ENCODE measurements at regions not wholly inside any gene's neighbourhood (a gene's known extent, or its start where the extent isn't known, plus 50 kb on each side); places are given as distances from the start of the nearest gene placed in this dataset.

GRCh38 chr20:57939499-57939898 lies 229.7 kb upstream of the PMEPA1 start:
- ATAC-seq (ENCODE audit: low read depth), result peak; percentile 21; the same call in 1 of the 3 replicates
- Histone ChIP-seq H3K36me3 (ENCODE audit: low read depth) (no peaks in the 10 kb centered on the region), H3K27me3 (ENCODE audit: insufficient read depth, poor library complexity, severe bottlenecking) (no peaks in the 10 kb centered on the region), H3K27ac (ENCODE audit: poor library complexity, severe bottlenecking) (no peak overlapping the region), H3K4me1 (ENCODE audit: insufficient read depth, poor library complexity, severe bottlenecking) (no peaks in the 10 kb centered on the region), H3K4me3 (ENCODE audit: severe bottlenecking) (no peak overlapping the region), H3K9me3 (ENCODE audit: severe bottlenecking) (no peaks in the 10 kb centered on the region)
- no peak for TF ChIP-seq CTCF (IDR thresholded peaks at IDR 0.05; ENCODE audit: poor library complexity, severe bottlenecking)
- no peak for DNase-seq (ENCODE audit: low spot score)

GRCh38 chr20:57938158-57939108 lies 228.6 kb upstream of the PMEPA1 start:
- Histone ChIP-seq H3K9me3 (ENCODE audit: severe bottlenecking) (no peaks in the 10 kb centered on the region), H3K4me1 (ENCODE audit: insufficient read depth, poor library complexity, severe bottlenecking) (no peaks in the 10 kb centered on the region), H3K27ac (ENCODE audit: poor library complexity, severe bottlenecking) (no peak overlapping the region), H3K36me3 (ENCODE audit: low read depth) (no peaks in the 10 kb centered on the region), H3K4me3 (ENCODE audit: severe bottlenecking) (no peak overlapping the region), H3K27me3 (ENCODE audit: insufficient read depth, poor library complexity, severe bottlenecking) (no peaks in the 10 kb centered on the region)
- no peak for TF ChIP-seq CTCF (IDR thresholded peaks at IDR 0.05; ENCODE audit: poor library complexity, severe bottlenecking)
- DNase-seq (ENCODE audit: low spot score) (no peak), ATAC-seq (ENCODE audit: low read depth) (no peak)

GRCh38 chr20:57936636-57937385 lies 227.0 kb upstream of the PMEPA1 start:
- Histone ChIP-seq H3K4me3 (ENCODE audit: severe bottlenecking) (no peak overlapping the region), H3K4me1 (ENCODE audit: insufficient read depth, poor library complexity, severe bottlenecking) (no peaks in the 10 kb centered on the region), H3K9me3 (ENCODE audit: severe bottlenecking) (no peaks in the 10 kb centered on the region), H3K36me3 (ENCODE audit: low read depth) (no peaks in the 10 kb centered on the region), H3K27ac (ENCODE audit: poor library complexity, severe bottlenecking) (no peak overlapping the region), H3K27me3 (ENCODE audit: insufficient read depth, poor library complexity, severe bottlenecking) (no peaks in the 10 kb centered on the region)
- no peak for ATAC-seq (ENCODE audit: low read depth)
- no peak for DNase-seq (ENCODE audit: low spot score)
- TF ChIP-seq CTCF (IDR thresholded peaks at IDR 0.05; ENCODE audit: poor library complexity, severe bottlenecking), result no peak

GRCh38 chr20:57934913-57935312 lies 225.1 kb upstream of the PMEPA1 start:
- no peaks in the 10 kb centered on the region for H3K27me3 ChIP-seq (ENCODE audit: insufficient read depth, poor library complexity, severe bottlenecking)
- H3K9me3 ChIP-seq (ENCODE audit: severe bottlenecking), result no peaks in the 10 kb centered on the region
- no peak overlapping the region for H3K4me3 ChIP-seq (ENCODE audit: severe bottlenecking)
- H3K4me1 ChIP-seq (ENCODE audit: insufficient read depth, poor library complexity, severe bottlenecking), result no peaks in the 10 kb centered on the region
- no peaks in the 10 kb centered on the region for H3K36me3 ChIP-seq (ENCODE audit: low read depth)
- DNase-seq (ENCODE audit: low spot score), result no peak
- ATAC-seq (ENCODE audit: low read depth), result no peak
- no peak overlapping the region for H3K27ac ChIP-seq (ENCODE audit: poor library complexity, severe bottlenecking)
- no peak for TF ChIP-seq CTCF (IDR thresholded peaks at IDR 0.05; ENCODE audit: poor library complexity, severe bottlenecking)

Measured in RWPE2 (cell line).